IgD-negative memory B cell (primary cell): ENCODE measurements at regions not wholly inside any gene's neighbourhood (a gene's known extent, or its start where the extent isn't known, plus 50 kb on each side); places are given as distances from the start of the nearest gene placed in this dataset.
A peak's percentile ranks its signal among the peaks of the same experiment; 100 is the strongest.
"Not testable (repeated sequence)": the region's sequence is repeated elsewhere in the genome, so short reads cannot be mapped to it uniquely, and the experiment has no call there.

Experiments
- H3K27ac Mint-ChIP-seq, 3 donors: one replicate each; pipeline ENCODE4 v1.8.0; 2020 to 2022; ENCODE audit warnings: mild to moderate bottlenecking in 3 of 3, mixed read lengths in 3 of 3, moderate library complexity in 1 of 3
- H3K27me3 Mint-ChIP-seq: one replicate; pipeline ENCODE4 v1.8.0; 2021; ENCODE audit warnings: mixed read lengths
- H3K36me3 Mint-ChIP-seq: one replicate; pipeline ENCODE4 v1.8.0; 2020; ENCODE audit warnings: mild to moderate bottlenecking, mixed read lengths
- H3K4me1 Mint-ChIP-seq, 3 donors: one replicate each; pipeline ENCODE4 v1.8.0; 2020 to 2022; ENCODE audit warnings: mixed read lengths in 3 of 3, mild to moderate bottlenecking in 1 of 3
- H3K4me3 Mint-ChIP-seq, 4 donors: one replicate each; pipeline ENCODE4 v1.8.0; 2020 to 2022; ENCODE audit warnings: mild to moderate bottlenecking in 4 of 4, mixed read lengths in 4 of 4, moderate library complexity in 3 of 4
- H3K9me3 Mint-ChIP-seq, 3 donors: one replicate each; pipeline ENCODE4 v1.8.0; 2020 to 2021; ENCODE audit warnings: mixed read lengths in 3 of 3, mild to moderate bottlenecking in 1 of 3

- not testable (repeated sequence) for H3K27ac Mint-ChIP-seq, H3K27me3 Mint-ChIP-seq
Measured at GRCh38 chr2:113386780-113387433, 50.6 kb upstream of the ZNG1B start.

GRCh38 chr2:113379621-113380020 lies 57.9 kb upstream of the ZNG1B start:
- H3K27ac Mint-ChIP-seq, H3K27me3 Mint-ChIP-seq, H3K36me3 Mint-ChIP-seq, H3K9me3 Mint-ChIP-seq, H3K4me3 Mint-ChIP-seq: not testable (repeated sequence)
- peaks cover 3 to 14% (median 14%) of the 10 kb centered on the region in 3 donors for H3K4me1 Mint-ChIP-seq

More at GRCh38 chr2:113386780-113387433, 50.6 kb upstream of the ZNG1B start:
- peaks cover 9 to 10% (median 10%) of the 10 kb centered on the region in 3 donors for H3K4me1 Mint-ChIP-seq
- not testable (repeated sequence) for H3K36me3 Mint-ChIP-seq, H3K4me3 Mint-ChIP-seq, H3K9me3 Mint-ChIP-seq

GRCh38 chr2:113376913-113377445 lies 60.5 kb upstream of the ZNG1B start:
- H3K36me3 Mint-ChIP-seq = no peaks in the 10 kb centered on the region
- no peak overlapping the region for H3K4me3 Mint-ChIP-seq
- H3K4me1 Mint-ChIP-seq = peaks cover 3 to 16% (median 15%) of the 10 kb centered on the region in 3 donors
- H3K27me3 Mint-ChIP-seq = no peaks in the 10 kb centered on the region
- H3K9me3 Mint-ChIP-seq = no peaks in the 10 kb centered on the region
- peak overlapping the region in 2 of 3 donors; percentile 11 to 21 for H3K27ac Mint-ChIP-seq

GRCh38 chr2:113376253-113376912 lies 61.1 kb upstream of the ZNG1B start:
- H3K27ac Mint-ChIP-seq = peak overlapping the region in 2 of 3 donors; percentile 11 to 21
- peak overlapping the region in 1 of 4 donors; percentile 30 for H3K4me3 Mint-ChIP-seq
- no peaks in the 10 kb centered on the region for H3K36me3 Mint-ChIP-seq
- H3K9me3 Mint-ChIP-seq = no peaks in the 10 kb centered on the region
- H3K4me1 Mint-ChIP-seq = peaks cover 3 to 16% (median 15%) of the 10 kb centered on the region in 3 donors
- peaks cover 2% of the 10 kb centered on the region for H3K27me3 Mint-ChIP-seq

DNA sequence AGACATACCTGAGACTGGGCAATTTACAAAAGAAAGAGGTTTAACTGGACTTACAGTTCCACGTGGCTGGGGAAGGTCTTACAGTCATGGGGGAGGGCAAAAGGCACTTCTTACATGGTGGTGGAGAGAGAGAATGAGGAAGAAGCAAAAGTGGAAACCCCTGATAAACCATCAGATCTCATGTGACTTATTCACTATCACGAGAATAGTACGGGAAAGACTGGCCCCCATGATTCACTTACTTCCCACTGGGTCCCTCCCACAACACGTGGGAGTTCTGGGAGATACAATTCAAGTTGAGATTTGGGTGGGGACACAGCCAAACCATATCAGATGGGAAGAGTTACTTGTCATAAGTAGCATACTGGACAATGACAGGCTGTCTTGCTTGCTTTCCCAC lies 62.6 kb upstream of the ZNG1B start:
- H3K4me1 Mint-ChIP-seq = peaks cover 3 to 16% (median 15%) of the 10 kb centered on the region in 3 donors
- H3K27ac Mint-ChIP-seq, H3K9me3 Mint-ChIP-seq, H3K4me3 Mint-ChIP-seq, H3K27me3 Mint-ChIP-seq, H3K36me3 Mint-ChIP-seq: not testable (repeated sequence)

GRCh38 chr2:113372258-113372834 lies 65.1 kb upstream of the ZNG1B start:
- H3K27ac Mint-ChIP-seq, H3K27me3 Mint-ChIP-seq, H3K4me3 Mint-ChIP-seq, H3K9me3 Mint-ChIP-seq, H3K36me3 Mint-ChIP-seq: not testable (repeated sequence)
- H3K4me1 Mint-ChIP-seq = peaks cover 4 to 16% (median 14%) of the 10 kb centered on the region in 3 donors

DNA sequence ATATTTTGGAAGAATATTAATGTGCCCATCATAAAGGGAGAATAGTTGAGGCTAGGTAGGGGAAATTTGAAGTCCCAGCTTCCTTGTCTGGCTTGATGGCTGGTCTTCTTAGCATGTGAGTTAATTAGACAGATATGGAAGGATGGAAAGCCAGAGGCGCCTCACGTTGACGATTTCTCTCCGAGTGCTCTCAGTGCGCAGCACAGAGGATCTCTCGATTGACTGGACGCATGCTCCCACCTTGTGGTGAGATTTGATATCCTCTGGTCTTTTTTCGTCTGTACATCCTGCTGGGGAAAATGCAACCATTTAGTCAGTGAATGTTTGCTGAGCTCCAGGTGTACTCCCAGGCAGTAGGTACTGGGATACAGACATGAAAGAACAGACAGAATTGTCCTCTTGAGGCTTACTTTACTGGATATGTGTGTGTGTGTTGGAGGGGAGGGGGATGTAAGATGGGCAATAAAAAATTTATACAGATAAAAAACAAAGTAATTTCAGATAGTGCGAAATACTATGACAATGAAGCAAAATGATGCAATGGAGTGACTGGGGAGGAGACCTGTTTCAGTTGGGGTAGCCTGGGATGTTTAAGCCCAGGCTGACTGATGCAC lies 66.9 kb upstream of the ZNG1B start:
- peaks cover 2% of the 10 kb centered on the region for H3K27me3 Mint-ChIP-seq
- H3K36me3 Mint-ChIP-seq = no peaks in the 10 kb centered on the region
- peaks cover 2 to 4% (median 4%) of the 10 kb centered on the region in 3 donors for H3K4me1 Mint-ChIP-seq
- H3K9me3 Mint-ChIP-seq = no peaks in the 10 kb centered on the region
- H3K4me3 Mint-ChIP-seq = peak overlapping the region in 1 of 4 donors; percentile 72
- no peak overlapping the region for H3K27ac Mint-ChIP-seq

- no peaks in the 10 kb centered on the region for H3K36me3 Mint-ChIP-seq
- peaks cover 2% of the 10 kb centered on the region for H3K27me3 Mint-ChIP-seq
- no peak overlapping the region for H3K4me3 Mint-ChIP-seq
- H3K27ac Mint-ChIP-seq = no peak overlapping the region
- H3K9me3 Mint-ChIP-seq = no peaks in the 10 kb centered on the region
- H3K4me1 Mint-ChIP-seq = peaks cover 2 to 4% (median 4%) of the 10 kb centered on the region in 3 donors
Measured at GRCh38 chr2:113370030-113370429, 67.5 kb upstream of the ZNG1B start.

DNA sequence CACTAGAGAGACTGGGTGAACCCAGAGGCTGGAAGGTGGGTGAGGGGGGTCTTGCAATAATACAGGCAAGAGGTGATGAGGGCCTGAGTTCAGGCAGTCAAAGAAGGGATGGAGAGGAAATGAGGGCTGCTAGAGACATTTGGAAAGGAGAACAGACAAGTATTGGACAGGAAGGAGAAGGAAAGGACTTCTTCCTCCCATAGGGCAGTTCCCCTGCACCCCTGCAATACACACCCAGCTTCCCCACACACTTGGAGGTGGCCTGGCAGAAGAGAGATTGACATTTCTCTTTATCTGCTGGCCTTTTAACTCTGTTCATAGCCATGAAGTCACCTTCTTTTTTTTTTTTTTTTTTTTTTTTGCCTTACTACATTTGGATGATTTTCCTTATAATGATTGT lies 68.9 kb upstream of the ZNG1B start:
- H3K36me3 Mint-ChIP-seq, H3K27ac Mint-ChIP-seq, H3K4me3 Mint-ChIP-seq, H3K27me3 Mint-ChIP-seq, H3K9me3 Mint-ChIP-seq, H3K4me1 Mint-ChIP-seq: not testable (repeated sequence)

- H3K36me3 Mint-ChIP-seq, H3K9me3 Mint-ChIP-seq, H3K4me1 Mint-ChIP-seq, H3K4me3 Mint-ChIP-seq, H3K27ac Mint-ChIP-seq, H3K27me3 Mint-ChIP-seq: not testable (repeated sequence)
Measured at GRCh38 chr2:113366821-113367220, 70.7 kb upstream of the ZNG1B start.

- not testable (repeated sequence) for H3K4me1 Mint-ChIP-seq, H3K27ac Mint-ChIP-seq, H3K4me3 Mint-ChIP-seq, H3K9me3 Mint-ChIP-seq, H3K27me3 Mint-ChIP-seq, H3K36me3 Mint-ChIP-seq
Measured at GRCh38 chr2:113365791-113366190, 71.7 kb upstream of the ZNG1B start.

DNA sequence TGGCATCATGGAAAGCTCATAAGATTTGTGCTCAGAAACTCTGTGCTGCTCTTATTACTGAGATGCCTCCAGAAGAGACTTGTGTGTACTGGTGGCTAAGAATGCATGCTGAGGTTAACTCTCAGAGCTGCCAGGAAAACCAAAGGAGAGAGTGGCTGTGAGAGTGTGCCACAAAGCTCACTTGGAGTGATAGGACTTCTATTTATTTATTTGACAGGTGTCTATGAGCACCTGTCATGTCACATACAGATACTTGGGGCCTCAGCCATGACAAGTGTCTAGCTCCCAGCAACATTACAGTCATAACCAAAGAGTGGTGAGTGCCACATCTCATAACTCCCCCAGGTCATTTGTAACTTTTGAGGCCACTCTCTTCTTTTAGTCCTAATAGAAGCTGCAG lies 72.2 kb upstream of the ZNG1B start:
- not testable (repeated sequence) for H3K36me3 Mint-ChIP-seq, H3K4me1 Mint-ChIP-seq, H3K9me3 Mint-ChIP-seq, H3K27me3 Mint-ChIP-seq, H3K27ac Mint-ChIP-seq, H3K4me3 Mint-ChIP-seq

GRCh38 chr2:113361051-113361450 lies 76.4 kb upstream of the ZNG1B start:
- Mint-ChIP-seq H3K9me3 (no peaks in the 10 kb centered on the region), H3K36me3 (peaks cover 2% of the 10 kb centered on the region), H3K27ac (no peak overlapping the region), H3K27me3 (peaks cover 3% of the 10 kb centered on the region), H3K4me1 (no peaks in the 10 kb centered on the region), H3K4me3 (no peak overlapping the region)

DNA sequence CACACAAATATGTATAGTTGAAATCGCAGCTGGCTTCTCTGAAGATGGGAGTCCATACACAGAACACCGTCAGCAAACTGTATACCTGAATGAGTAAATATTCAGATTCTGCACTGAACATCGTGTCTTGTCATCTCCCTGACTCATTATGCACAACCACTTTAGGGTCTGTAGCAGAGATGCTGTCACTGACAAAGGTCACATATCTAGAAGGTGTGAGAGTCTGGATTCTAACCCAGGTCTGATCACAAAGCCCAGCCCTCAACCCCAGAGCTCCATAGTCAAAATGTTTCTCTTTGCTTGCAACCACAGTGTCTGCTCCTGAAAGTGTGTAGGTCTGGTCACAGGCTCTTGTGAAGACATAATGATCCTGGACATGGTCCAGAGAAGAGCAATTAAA lies 78.3 kb upstream of the PAX8 start:
- Mint-ChIP-seq H3K27me3 (peaks cover 6% of the 10 kb centered on the region), H3K27ac (no peak overlapping the region), H3K36me3 (no peaks in the 10 kb centered on the region), H3K4me1 (no peaks in the 10 kb centered on the region), H3K4me3 (no peak overlapping the region), H3K9me3 (peaks cover 0 to 3% (median 2%) of the 10 kb centered on the region in 3 donors)

DNA sequence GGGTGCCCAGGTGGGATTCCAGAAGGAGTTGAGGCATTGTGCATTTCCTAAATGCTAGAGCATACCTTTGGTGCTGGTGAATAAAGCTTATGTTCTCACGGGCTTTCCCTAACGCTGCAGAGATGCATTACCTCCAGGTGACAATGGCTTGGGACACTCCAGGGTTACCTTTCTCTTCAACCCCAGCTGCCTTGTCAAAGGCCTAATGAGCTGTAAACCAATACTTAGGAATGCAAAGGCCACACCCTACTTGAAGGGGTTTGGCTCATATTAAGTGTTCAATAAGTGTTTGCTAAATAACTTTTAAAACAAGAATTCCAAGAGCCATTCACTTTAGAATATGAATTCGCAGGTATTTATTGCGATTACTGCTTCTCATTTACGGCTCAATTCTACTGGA lies 77.6 kb upstream of the PAX8 start:
- H3K4me3 Mint-ChIP-seq, H3K4me1 Mint-ChIP-seq, H3K27ac Mint-ChIP-seq, H3K9me3 Mint-ChIP-seq, H3K36me3 Mint-ChIP-seq, H3K27me3 Mint-ChIP-seq: not testable (repeated sequence)
